H9 (cell line): ENCODE measurements at regions not wholly inside any gene's neighbourhood (a gene's known extent, or its start where the extent isn't known, plus 50 kb on each side); places are given as distances from the start of the nearest gene placed in this dataset.

Experiments
- DNase-seq: peaks from one replicate; pipeline ENCODE4 v3.0.0-alpha.2; 2017
- H2AFZ ChIP-seq: one replicate; pipeline ENCODE4 v1.6.1; 2013; ENCODE audit warnings: mild to moderate bottlenecking, low read length, control low read depth, moderate library complexity
- H2AK5ac ChIP-seq: 2 replicates; pipeline ENCODE4 v1.6.1; 2013; ENCODE audit warnings: low read length, control low read depth, mixed read lengths; ENCODE audit not compliant: insufficient read length
- H2BK120ac ChIP-seq: one replicate; pipeline ENCODE4 v1.6.1; 2013; ENCODE audit warnings: low read depth, mild to moderate bottlenecking, low read length, control low read depth, inconsistent platforms; ENCODE audit not compliant: poor library complexity, severe bottlenecking
- H2BK12ac ChIP-seq: 2 replicates; pipeline ENCODE4 v1.6.1; 2013; ENCODE audit warnings: low read length, control low read depth, mixed read lengths, low read depth; ENCODE audit not compliant: insufficient read length
- H2BK15ac ChIP-seq: 2 replicates; pipeline ENCODE4 v1.6.1; 2013; ENCODE audit warnings: low read depth, low read length, control low read depth
- H2BK20ac ChIP-seq: one replicate; pipeline ENCODE4 v1.6.1; 2013; ENCODE audit warnings: low read depth, mild to moderate bottlenecking, low read length, control low read depth, inconsistent platforms; ENCODE audit not compliant: poor library complexity, severe bottlenecking
- H2BK5ac ChIP-seq: 2 replicates; pipeline ENCODE4 v1.6.1; 2013; ENCODE audit warnings: low read length, control low read depth, mixed read lengths; ENCODE audit not compliant: insufficient read length
- H3K14ac ChIP-seq: 2 replicates; pipeline ENCODE4 v1.6.1; 2013; ENCODE audit warnings: low read length, control low read depth; ENCODE audit not compliant: insufficient read depth
- H3K18ac ChIP-seq: 2 replicates; pipeline ENCODE4 v1.6.1; 2013; ENCODE audit warnings: low read depth, mild to moderate bottlenecking, mixed read lengths, low read length, control low read depth; ENCODE audit not compliant: insufficient read length
- H3K23ac ChIP-seq: 2 replicates; pipeline ENCODE4 v1.6.1; 2013; ENCODE audit warnings: low read length, control low read depth, mixed read lengths, low read depth; ENCODE audit not compliant: insufficient read length
- H3K23me2 ChIP-seq: 2 replicates; pipeline ENCODE4 v1.6.1; 2013; ENCODE audit warnings: low read depth, mild to moderate bottlenecking, mixed read lengths, low read length, control low read depth; ENCODE audit not compliant: insufficient read length, poor library complexity, severe bottlenecking
- H3K27ac ChIP-seq: 2 replicates; pipeline ENCODE4 v1.5.1; 2013; ENCODE audit warnings: low read length, control low read depth, mixed read lengths, low read depth; ENCODE audit not compliant: insufficient read length
- H3K27me3 ChIP-seq: 2 replicates; pipeline ENCODE4 v1.6.1; 2013; ENCODE audit warnings: low read length, control low read depth, inconsistent platforms; ENCODE audit not compliant: insufficient read depth
- H3K4ac ChIP-seq: 2 replicates; pipeline ENCODE4 v1.6.1; 2013; ENCODE audit warnings: low read depth, mild to moderate bottlenecking, control low read depth, inconsistent platforms, low read length, moderate library complexity
- H3K4me1 ChIP-seq: 2 replicates; pipeline ENCODE4 v1.6.1; 2013; ENCODE audit warnings: low read length, control low read depth, inconsistent platforms; ENCODE audit not compliant: insufficient read depth
- H3K4me2 ChIP-seq: 2 replicates; pipeline ENCODE4 v1.6.1; 2013; ENCODE audit warnings: low read length, control low read depth, mixed read lengths; ENCODE audit not compliant: insufficient read length, insufficient read depth
- H3K56ac ChIP-seq: 2 replicates; pipeline ENCODE4 v1.6.1; 2013; ENCODE audit warnings: low read depth, mild to moderate bottlenecking, mixed read lengths, low read length, control low read depth; ENCODE audit not compliant: insufficient read length
- H3K79me1 ChIP-seq: 2 replicates; pipeline ENCODE4 v1.6.1; 2013; ENCODE audit warnings: low read depth, mild to moderate bottlenecking, moderate library complexity, low read length, control low read depth, inconsistent platforms; ENCODE audit not compliant: insufficient read depth, poor library complexity, severe bottlenecking
- H3K79me2 ChIP-seq: 2 replicates; pipeline ENCODE4 v1.6.1; 2013; ENCODE audit warnings: low read length, control low read depth, inconsistent platforms; ENCODE audit not compliant: insufficient read depth
- H3K9ac ChIP-seq: 2 replicates; pipeline ENCODE4 v1.6.1; 2013; ENCODE audit warnings: low read length, control low read depth, mixed read lengths; ENCODE audit not compliant: insufficient read length; ENCODE audit errors: extremely low read depth
- H3K9me3 ChIP-seq: one replicate; pipeline ENCODE4 v1.6.1; 2013; ENCODE audit warnings: low read depth, low read length, inconsistent platforms; ENCODE audit not compliant: control insufficient read depth
- H3T11ph ChIP-seq: one replicate; pipeline ENCODE4 v1.6.1; 2013; ENCODE audit warnings: mild to moderate bottlenecking, low read length, control low read depth, inconsistent platforms
- H4K20me1 ChIP-seq: one replicate; pipeline ENCODE4 v1.6.1; 2013; ENCODE audit not compliant: control insufficient read depth, insufficient read length, insufficient read depth
- H4K5ac ChIP-seq: 2 replicates; pipeline ENCODE4 v1.6.1; 2013; ENCODE audit warnings: low read depth, mild to moderate bottlenecking, mixed read lengths, low read length, control low read depth; ENCODE audit not compliant: insufficient read length
- H4K8ac ChIP-seq: replicated peaks from 2 replicates; pipeline ENCODE4 v1.6.1; 2013; ENCODE audit warnings: low read length, control low read depth, mixed read lengths, low read depth; ENCODE audit not compliant: insufficient read length
- H4K91ac ChIP-seq: 2 replicates; pipeline ENCODE4 v1.6.1; 2013; ENCODE audit warnings: low read depth, mild to moderate bottlenecking, moderate library complexity, mixed read lengths, low read length, control low read depth; ENCODE audit not compliant: insufficient read length
- H3K27ac Mint-ChIP-seq, 3 experiments: 2 replicates in 2 of 3; 3 replicates in 1 of 3; pipeline ENCODE4 v1.8.0; 2020 to 2021; ENCODE audit warnings: mixed read lengths in 3 of 3, mild to moderate bottlenecking in 1 of 3, moderate library complexity in 1 of 3
- H3K27me3 Mint-ChIP-seq: 2 replicates; pipeline ENCODE4 v1.8.0; 2021; ENCODE audit warnings: low read depth, mild to moderate bottlenecking, moderate library complexity, mixed read lengths
- H3K36me3 Mint-ChIP-seq, 3 experiments: 2 replicates in 2 of 3; 3 replicates in 1 of 3; pipeline ENCODE4 v1.8.0; 2020 to 2021; ENCODE audit warnings: low read depth in 3 of 3, mixed read lengths in 3 of 3; ENCODE audit not compliant: insufficient read depth in 1 of 3
- H3K4me1 Mint-ChIP-seq, 2 experiments: 2 replicates each; pipeline ENCODE4 v1.8.0; 2020; ENCODE audit warnings: mixed read lengths in 2 of 2
- H3K4me3 Mint-ChIP-seq, 2 experiments: 2 replicates in 1 of 2; 3 replicates in 1 of 2; pipeline ENCODE4 v1.8.0; 2020 to 2021; ENCODE audit warnings: mild to moderate bottlenecking in 2 of 2, mixed read lengths in 2 of 2, moderate library complexity in 1 of 2
- H3K9me3 Mint-ChIP-seq, 2 experiments: 2 replicates in 1 of 2; 3 replicates in 1 of 2; pipeline ENCODE4 v1.8.0; 2020; ENCODE audit warnings: mild to moderate bottlenecking in 2 of 2, mixed read lengths in 2 of 2, moderate library complexity in 1 of 2
- CTCF ChIP-seq: fragments of 200-600 bp; sonication (generic); conservative IDR thresholded peaks from 3 replicates; pipeline ENCODE4 v1.8.0; 2021; ENCODE audit warnings: antibody characterized with exemption, mild to moderate bottlenecking
- WGBS: extraction: QIAGEN DNeasy Blood & Tissue Kit; methylation state at CpG from one replicate; pipeline ENCODE4 v1.1.7; 2013; ENCODE audit warnings: missing lambda C conversion rate, low lambda C conversion rate, mixed read lengths; ENCODE audit not compliant: insufficient read length; ENCODE audit errors: extremely low coverage; 5-methylcytosine and 5-hydroxymethylcytosine counted together

- Histone ChIP-seq H3K4ac (no peak overlapping the region), H2AFZ (no peak overlapping the region), H4K91ac (no peak overlapping the region), H3K9ac (no peak overlapping the region), H3K79me1 (no peaks in the 10 kb centered on the region), H3K27me3 (no peaks in the 10 kb centered on the region), H4K8ac (no peak overlapping the region), H2BK5ac (no peak overlapping the region), H4K20me1 (no peaks in the 10 kb centered on the region), H3K4me1 (no peaks in the 10 kb centered on the region), H4K5ac (no peak overlapping the region), H3K23me2 (no peaks in the 10 kb centered on the region), H2AK5ac (no peak overlapping the region), H3K18ac (no peak overlapping the region), H3K9me3 (no peaks in the 10 kb centered on the region), H2BK12ac (no peak overlapping the region), H3T11ph (no peak overlapping the region), H2BK15ac (no peak overlapping the region), H3K79me2 (no peaks in the 10 kb centered on the region), H3K4me2 (no peak overlapping the region), H3K14ac (no peak overlapping the region), H3K27ac (no peak overlapping the region), H2BK120ac (no peak overlapping the region), H2BK20ac (no peak overlapping the region), H3K56ac (no peak overlapping the region), H3K23ac (no peak overlapping the region)
- Mint-ChIP-seq H3K36me3 (no peaks in the 10 kb centered on the region; a peak in 1 of 7 replicates), H3K27me3 (no peaks in the 10 kb centered on the region), H3K9me3 (no peaks in the 10 kb centered on the region), H3K4me1 (peaks cover 0 to 4% of the 10 kb centered on the region in 2 experiments; a peak in 1 of 4 replicates), H3K27ac (no peak overlapping the region; a peak in 1 of 7 replicates), H3K4me3 (no peak overlapping the region)
- no peak for DNase-seq
- WGBS = no CpG with 5 or more reads among the region's 3 CpGs
- no peak for TF ChIP-seq CTCF
Measured at GRCh38 chr3:166110102-166110501, 272.9 kb upstream of the BCHE start.
